Muscle layer of duodenum (tissue), 2 donors: ENCODE measurements at regions not wholly inside any gene's neighbourhood (a gene's known extent, or its start where the extent isn't known, plus 50 kb on each side); places are given as distances from the start of the nearest gene placed in this dataset.

Source experiments
- H3K27ac ChIP-seq: one replicate; pipeline ENCODE4 v1.7.0; 2013; ENCODE audit warnings: mild to moderate bottlenecking, low read length
- H3K27me3 ChIP-seq: one replicate; pipeline ENCODE4 v1.7.0; 2013; ENCODE audit warnings: low read depth, mild to moderate bottlenecking, control low read depth, low read length
- H3K36me3 ChIP-seq, 2 donors: one replicate each; pipeline ENCODE4 v1.7.0; 2013; ENCODE audit warnings: low read length in 2 of 2, control low read depth in 1 of 2, mild to moderate bottlenecking in 1 of 2; ENCODE audit not compliant: insufficient read depth in 2 of 2, control insufficient read depth in 1 of 2
- H3K4me1 ChIP-seq, 2 donors: one replicate each; pipeline ENCODE4 v1.7.0; 2013; ENCODE audit warnings: low read length in 2 of 2, mild to moderate bottlenecking in 2 of 2, control low read depth in 1 of 2, moderate library complexity in 1 of 2; ENCODE audit not compliant: insufficient read depth in 2 of 2, control insufficient read depth in 1 of 2
- H3K4me3 ChIP-seq, 2 donors: one replicate each; pipeline ENCODE4 v1.7.0; 2013; ENCODE audit warnings: low read length in 2 of 2, low read depth in 1 of 2, mild to moderate bottlenecking in 1 of 2
- H3K9me3 ChIP-seq, 2 donors: one replicate each; pipeline ENCODE4 v1.7.0; 2013; ENCODE audit warnings: low read length in 2 of 2, control low read depth in 1 of 2, mild to moderate bottlenecking in 1 of 2; ENCODE audit not compliant: control insufficient read depth in 1 of 2
- donor health status: healthy.

- H3K27me3 ChIP-seq: no peaks in the 10 kb centered on the region
- peaks cover 16 to 20% of the 10 kb centered on the region in 2 donors for H3K4me1 ChIP-seq
- H3K36me3 ChIP-seq: no peaks in the 10 kb centered on the region
- peak overlapping the region; percentile 5 for H3K27ac ChIP-seq
- no peaks in the 10 kb centered on the region for H3K9me3 ChIP-seq
- H3K4me3 ChIP-seq: no peak overlapping the region
Measured at GRCh38 chr2:43127208-43127940, 99.0 kb downstream of the ZFP36L2 start.

GRCh38 chr2:43126817-43127207, 99.6 kb downstream of the ZFP36L2 start:
- Histone ChIP-seq H3K4me3 (no peak overlapping the region), H3K36me3 (no peaks in the 10 kb centered on the region), H3K4me1 (peaks cover 12 to 15% of the 10 kb centered on the region in 2 donors), H3K27me3 (no peaks in the 10 kb centered on the region), H3K9me3 (no peaks in the 10 kb centered on the region), H3K27ac (no peak overlapping the region)

- Histone ChIP-seq H3K4me3 (no peak overlapping the region), H3K4me1 (peaks cover 3 to 4% of the 10 kb centered on the region in 2 donors), H3K27ac (no peak overlapping the region), H3K9me3 (no peaks in the 10 kb centered on the region), H3K27me3 (no peaks in the 10 kb centered on the region), H3K36me3 (no peaks in the 10 kb centered on the region)
Measured at GRCh38 chr2:43125090-43125998, 101.1 kb downstream of the ZFP36L2 start.

- no peaks in the 10 kb centered on the region for H3K36me3 ChIP-seq
- H3K4me1 ChIP-seq: no peaks in the 10 kb centered on the region
- H3K9me3 ChIP-seq: peaks cover under 1 to 2% of the 10 kb centered on the region in 2 donors
- H3K27me3 ChIP-seq: no peaks in the 10 kb centered on the region
- H3K4me3 ChIP-seq: no peak overlapping the region
- H3K27ac ChIP-seq: no peak overlapping the region
Measured at GRCh38 chr2:43124687-43125057, 101.7 kb downstream of the ZFP36L2 start.

GRCh38 chr2:43123981-43124686, 102.3 kb downstream of the ZFP36L2 start:
- Histone ChIP-seq H3K4me1 (no peaks in the 10 kb centered on the region), H3K9me3 (peaks cover 6 to 7% of the 10 kb centered on the region in 2 donors), H3K27ac (no peak overlapping the region), H3K27me3 (no peaks in the 10 kb centered on the region), H3K36me3 (no peaks in the 10 kb centered on the region), H3K4me3 (no peak overlapping the region)

- H3K27ac ChIP-seq: no peak overlapping the region
- no peaks in the 10 kb centered on the region for H3K4me1 ChIP-seq
- peaks cover 10 to 13% of the 10 kb centered on the region in 2 donors for H3K9me3 ChIP-seq
- H3K36me3 ChIP-seq: no peaks in the 10 kb centered on the region
- no peak overlapping the region for H3K4me3 ChIP-seq
- no peaks in the 10 kb centered on the region for H3K27me3 ChIP-seq
Measured at GRCh38 chr2:43123486-43123885, 102.9 kb downstream of the ZFP36L2 start.

- no peaks in the 10 kb centered on the region for H3K36me3 ChIP-seq
- no peaks in the 10 kb centered on the region for H3K27me3 ChIP-seq
- no peak overlapping the region for H3K27ac ChIP-seq
- peaks cover 10 to 13% of the 10 kb centered on the region in 2 donors for H3K9me3 ChIP-seq
- no peaks in the 10 kb centered on the region for H3K4me1 ChIP-seq
- H3K4me3 ChIP-seq: no peak overlapping the region
Measured at GRCh38 chr2:43123028-43123427, 103.4 kb downstream of the ZFP36L2 start.

GRCh38 chr2:43121580-43122314, 104.7 kb downstream of the ZFP36L2 start:
- Histone ChIP-seq H3K4me3 (no peak overlapping the region), H3K9me3 (peaks cover 10 to 17% of the 10 kb centered on the region in 2 donors), H3K36me3 (no peaks in the 10 kb centered on the region), H3K4me1 (no peaks in the 10 kb centered on the region), H3K27ac (no peak overlapping the region), H3K27me3 (no peaks in the 10 kb centered on the region)

GRCh38 chr2:43119303-43119702, 107.1 kb downstream of the ZFP36L2 start:
- H3K27me3 ChIP-seq: no peaks in the 10 kb centered on the region
- peaks cover 0 to 2% of the 10 kb centered on the region in 2 donors for H3K4me1 ChIP-seq
- H3K27ac ChIP-seq: no peak overlapping the region
- peaks cover 10 to 17% of the 10 kb centered on the region in 2 donors for H3K9me3 ChIP-seq
- no peak overlapping the region for H3K4me3 ChIP-seq
- H3K36me3 ChIP-seq: no peaks in the 10 kb centered on the region

- no peaks in the 10 kb centered on the region for H3K36me3 ChIP-seq
- H3K27ac ChIP-seq: no peak overlapping the region
- peaks cover 0 to 4% of the 10 kb centered on the region in 2 donors for H3K4me1 ChIP-seq
- no peaks in the 10 kb centered on the region for H3K27me3 ChIP-seq
- peaks cover 10 to 17% of the 10 kb centered on the region in 2 donors for H3K9me3 ChIP-seq
- H3K4me3 ChIP-seq: no peak overlapping the region
Measured at GRCh38 chr2:43117521-43118143, 108.8 kb downstream of the ZFP36L2 start.
